GM21786 (cell line): ENCODE measurements at regions not wholly inside any gene's neighbourhood (a gene's known extent, or its start where the extent isn't known, plus 50 kb on each side); places are given as distances from the start of the nearest gene placed in this dataset.

ENCODE experiments used
- ATAC-seq: cut with Tn5 transposase; IDR thresholded peaks from one replicate; pipeline ENCODE4 v1.9.1; 2021; ENCODE audit not compliant: unreplicated experiment

DNA sequence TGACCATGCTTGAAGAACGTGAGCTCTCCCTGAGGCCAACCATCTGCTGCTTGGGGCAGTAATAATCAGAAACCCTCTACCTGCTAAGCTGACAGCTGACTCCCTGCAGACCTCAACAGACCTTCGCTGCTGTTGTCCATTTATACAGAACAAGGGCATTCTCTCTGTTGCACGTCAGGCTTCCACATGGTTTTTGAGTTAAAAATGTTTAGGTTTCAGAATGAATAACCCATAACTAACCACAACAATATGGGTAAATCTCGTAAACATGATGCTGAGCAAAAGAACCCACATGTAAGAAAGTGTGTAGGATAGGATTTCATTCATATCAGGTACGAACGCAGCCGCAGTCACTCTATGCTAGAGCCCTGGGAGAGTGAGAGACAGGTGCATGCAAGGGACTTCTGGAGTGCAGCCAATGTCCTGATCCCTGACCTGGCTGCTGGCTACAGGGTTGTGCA lies 348.5 kb downstream of the MED10 start:
- ATAC-seq = no peak

DNA sequence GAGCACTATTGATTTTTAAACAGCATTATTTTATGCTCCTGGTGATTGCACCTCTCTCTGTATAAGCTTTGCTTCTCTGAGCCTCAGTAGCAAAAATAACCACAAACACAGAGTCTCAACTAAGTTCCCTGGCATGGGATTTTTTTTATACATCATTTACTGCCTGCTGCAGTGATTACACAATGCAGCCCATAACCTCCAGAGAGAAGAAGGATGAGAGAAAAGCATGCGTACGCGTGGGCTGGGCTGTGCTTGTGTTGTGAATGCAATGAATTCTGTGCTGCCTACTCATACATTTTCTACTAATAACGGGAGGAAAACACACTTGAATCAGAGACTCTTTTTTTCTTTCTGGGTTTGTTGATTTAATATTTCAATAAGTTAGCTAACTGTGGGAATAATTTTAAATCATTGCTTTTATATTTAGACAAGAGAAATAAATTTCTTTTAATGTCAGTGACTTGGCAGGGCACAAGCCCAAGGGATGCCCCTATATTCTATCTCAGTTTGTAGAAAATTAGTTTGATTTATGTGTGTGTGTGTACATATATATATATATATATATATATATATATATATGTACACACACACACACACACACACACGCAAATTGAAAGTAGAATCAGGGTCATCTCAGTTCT lies 351.5 kb downstream of the MED10 start:
- no peak for ATAC-seq

DNA sequence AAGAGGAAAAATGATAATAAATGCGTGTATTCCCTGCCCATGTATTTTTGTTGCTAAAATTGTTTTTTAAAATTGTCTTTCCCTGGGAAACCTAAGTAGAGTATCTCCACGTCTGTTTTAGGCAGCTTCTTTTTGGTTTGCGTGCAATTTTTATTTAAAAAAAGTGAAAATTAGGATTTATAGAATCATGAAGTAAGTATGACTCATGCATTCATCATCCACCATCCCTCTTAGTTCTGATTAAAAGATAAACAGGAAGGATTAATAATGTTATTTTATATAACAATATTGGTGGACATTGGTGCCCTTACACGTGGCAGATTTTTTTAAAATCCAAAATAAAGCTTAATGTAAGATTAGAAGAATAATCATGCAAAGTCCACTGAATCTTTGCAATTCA lies 358.7 kb downstream of the MED10 start:
- ATAC-seq = no peak

- no peak for ATAC-seq
Measured at GRCh38 chr5:6013506-6013905, 364.8 kb downstream of the MED10 start.

DNA sequence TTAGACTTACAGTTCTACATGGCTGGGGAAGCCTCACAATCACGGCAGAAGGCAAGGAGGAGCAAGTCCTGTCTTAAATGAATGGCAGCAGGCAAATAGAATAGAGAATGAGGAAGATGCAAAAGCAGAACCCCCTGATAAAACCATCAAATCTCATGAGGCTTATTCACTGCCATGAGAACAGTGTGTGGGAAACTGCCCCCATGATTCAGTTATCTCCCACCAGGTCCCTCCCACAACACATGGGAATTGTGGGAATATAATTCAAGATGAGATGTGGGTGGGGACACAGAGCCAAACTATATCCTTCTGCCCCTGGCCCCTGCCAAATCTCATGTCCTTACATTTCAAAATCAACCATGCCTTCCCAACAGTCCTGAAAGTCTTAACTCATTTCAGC lies 367.1 kb downstream of the MED10 start:
- no peak for ATAC-seq

GRCh38 chr5:6006838-6007314 lies 371.5 kb downstream of the MED10 start:
- no peak for ATAC-seq

DNA sequence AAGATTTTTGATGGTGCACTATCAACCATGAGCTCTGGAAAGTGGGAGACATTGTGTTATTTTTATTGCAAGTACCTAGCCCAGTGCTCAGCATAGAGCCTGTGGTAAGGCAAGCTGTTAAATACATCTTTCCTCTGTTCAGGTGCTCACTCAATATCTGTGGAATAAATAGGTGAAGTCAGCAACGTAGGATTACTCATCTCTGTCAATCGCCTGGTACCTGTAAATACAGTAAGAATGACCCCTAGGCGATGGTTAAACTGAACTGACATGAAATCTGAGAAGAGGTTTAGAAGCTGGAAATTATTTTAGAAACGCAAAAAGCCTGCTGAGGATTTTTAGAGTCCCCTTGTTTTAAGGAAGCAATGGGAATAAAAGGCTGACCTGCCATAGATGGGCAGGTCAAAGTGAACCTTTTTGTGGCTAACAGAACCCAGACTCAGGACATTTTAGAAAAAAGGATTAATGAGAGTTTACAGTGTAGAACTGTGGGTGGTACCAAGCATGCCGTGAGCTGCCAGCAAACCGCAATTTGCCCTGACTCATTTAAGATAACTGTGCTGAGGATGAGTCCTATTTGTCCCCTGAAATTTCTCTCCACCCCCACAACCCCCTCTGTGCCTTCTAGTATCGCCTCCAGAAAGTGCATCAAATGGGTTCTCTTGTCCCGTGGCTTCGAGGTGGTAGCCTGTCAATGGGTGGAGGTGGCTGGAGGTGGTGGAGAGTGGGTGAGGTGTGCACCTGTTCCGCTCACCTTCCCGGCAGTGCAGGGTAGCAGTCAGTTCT lies 375.1 kb downstream of the MED10 start:
- no peak for ATAC-seq

GRCh38 chr5:6000867-6001266 lies 377.5 kb downstream of the MED10 start:
- no peak for ATAC-seq

DNA sequence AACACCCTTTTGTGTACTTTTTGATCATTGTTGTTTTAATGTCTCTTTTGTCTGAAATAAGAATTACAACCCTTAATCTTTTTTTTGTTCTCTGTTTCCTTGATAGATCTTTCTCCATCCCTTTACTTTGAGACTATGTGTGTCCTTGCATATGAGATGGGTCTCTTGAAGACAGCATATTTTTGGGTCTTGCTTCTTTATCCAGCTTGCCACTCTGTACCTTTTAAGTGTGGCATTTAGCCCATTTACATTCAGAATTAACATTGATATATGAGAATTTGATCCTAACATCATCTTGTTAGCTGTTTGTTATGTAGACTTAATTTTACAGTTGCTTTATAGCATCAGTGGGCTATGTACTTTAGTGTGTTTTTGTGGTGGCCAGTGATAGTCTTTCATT lies 382.5 kb downstream of the MED10 start:
- no peak for ATAC-seq

GRCh38 chr5:5986492-5987178 lies 391.7 kb downstream of the MED10 start:
- no peak for ATAC-seq

GRCh38 chr5:5985332-5985731 lies 393.0 kb downstream of the MED10 start:
- ATAC-seq = no peak

DNA sequence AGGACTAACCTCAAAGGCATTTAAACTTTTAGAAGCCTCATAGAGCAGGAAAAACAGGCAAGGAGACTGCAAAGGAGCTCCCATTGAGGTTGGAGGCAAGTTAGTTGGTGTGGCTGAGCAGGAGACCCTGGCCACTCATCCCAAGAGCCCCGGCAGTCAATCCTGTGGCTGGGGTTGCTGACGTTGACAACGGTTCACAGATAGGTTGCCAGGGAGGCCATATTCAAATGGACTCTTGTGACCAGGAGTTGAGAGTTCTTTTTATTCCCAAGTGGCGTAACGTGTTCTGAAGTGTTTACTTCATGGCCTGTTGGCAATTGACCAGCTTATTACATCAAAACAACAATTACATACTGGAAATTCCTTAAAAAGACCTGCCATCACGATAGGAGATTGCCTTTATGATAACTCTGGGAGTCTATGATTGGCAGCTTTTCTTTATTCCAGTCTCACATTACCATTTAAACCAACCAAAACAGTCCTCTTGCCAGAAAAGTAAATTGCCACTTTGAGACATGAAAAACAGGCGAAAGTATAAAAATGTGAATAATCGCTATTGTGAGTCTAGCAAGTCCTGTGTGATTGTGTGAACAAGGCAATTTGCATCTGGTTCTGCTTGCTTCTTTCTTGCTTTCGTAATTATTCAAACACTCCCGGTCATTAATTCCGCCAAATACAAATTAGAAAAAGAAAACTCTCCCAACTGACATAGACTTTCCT lies 394.9 kb downstream of the MED10 start:
- ATAC-seq = no peak

- no peak for ATAC-seq
Measured at GRCh38 chr5:5981562-5981961, 396.8 kb downstream of the MED10 start.

DNA sequence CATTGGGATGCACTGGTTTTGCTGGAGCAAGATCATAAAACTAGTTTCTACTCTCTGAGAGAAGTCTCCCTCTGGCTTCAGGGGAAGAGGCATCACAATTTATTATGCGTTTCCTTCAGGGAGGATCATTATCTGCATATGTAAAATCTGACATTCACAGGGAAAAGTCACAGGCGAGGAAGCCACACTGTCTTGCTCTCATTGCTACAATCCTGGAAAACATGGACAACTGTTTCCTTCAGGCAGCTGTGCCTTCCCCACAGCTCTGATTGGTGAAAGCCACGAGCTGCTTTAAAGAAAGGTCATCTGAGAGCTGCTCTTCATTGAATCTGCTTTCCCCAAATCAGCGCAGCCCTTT lies 397.8 kb downstream of the MED10 start:
- no peak for ATAC-seq

- ATAC-seq = no peak
Measured at GRCh38 chr5:5979761-5980537, 398.4 kb downstream of the MED10 start.

DNA sequence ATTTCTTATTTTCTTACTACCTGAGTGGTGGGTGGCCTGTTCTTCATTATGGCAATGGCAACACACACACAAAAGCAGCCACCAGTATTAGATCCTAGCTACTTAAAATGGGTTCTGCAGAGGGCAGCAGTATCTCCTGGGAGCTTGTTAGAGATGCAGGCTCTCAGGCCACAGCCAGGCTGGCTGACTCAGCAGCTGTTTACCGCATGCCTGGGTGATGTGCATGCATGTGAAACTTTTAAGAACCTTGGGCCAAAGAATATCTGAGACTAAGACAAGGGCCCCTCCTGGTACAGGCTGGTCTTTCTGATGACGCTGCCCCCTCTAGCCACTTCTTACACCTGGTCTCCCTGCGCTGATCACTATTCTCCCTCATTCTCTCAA lies 399.0 kb downstream of the MED10 start:
- no peak for ATAC-seq

DNA sequence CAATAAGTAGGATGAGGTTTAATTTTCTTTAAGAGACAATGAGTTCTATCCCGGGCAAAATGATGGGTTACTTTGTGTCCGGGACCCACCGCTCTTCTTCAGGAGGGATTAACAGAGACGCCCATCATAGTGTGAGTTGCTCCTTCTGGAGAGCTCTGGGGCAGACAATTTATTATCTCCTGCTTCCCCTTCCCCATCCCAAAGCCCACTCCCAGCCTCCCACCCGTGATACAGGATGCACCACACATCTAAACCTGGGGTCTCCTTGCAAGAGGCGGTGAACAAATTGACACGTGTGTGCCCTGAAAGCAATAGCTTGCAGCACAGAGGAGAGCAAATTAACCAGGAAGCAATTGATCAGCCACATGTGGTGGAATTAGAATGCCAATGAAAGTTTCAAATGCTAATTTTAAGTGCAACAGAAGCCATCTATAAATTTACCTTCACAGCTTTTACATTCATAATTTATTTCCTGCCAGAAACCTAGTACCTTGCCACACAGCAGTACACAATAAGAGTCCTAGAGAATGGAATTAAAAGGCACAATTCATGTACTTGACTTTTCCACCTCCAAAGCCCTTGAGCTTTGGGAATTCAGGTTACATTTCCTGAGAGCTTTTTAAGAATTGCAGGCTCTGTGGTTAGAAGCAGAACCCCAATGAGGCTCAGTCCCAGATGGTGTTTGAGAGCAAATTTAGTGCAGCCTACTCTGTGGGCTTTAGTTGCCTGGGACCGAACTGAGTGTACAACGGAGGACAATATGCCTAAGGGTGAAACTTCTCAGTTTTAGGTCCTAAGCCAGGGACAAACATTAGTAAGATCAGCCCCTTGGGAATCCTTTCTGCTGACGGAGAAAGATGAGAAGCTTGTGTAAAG lies 399.6 kb downstream of the MED10 start:
- no peak for ATAC-seq

DNA sequence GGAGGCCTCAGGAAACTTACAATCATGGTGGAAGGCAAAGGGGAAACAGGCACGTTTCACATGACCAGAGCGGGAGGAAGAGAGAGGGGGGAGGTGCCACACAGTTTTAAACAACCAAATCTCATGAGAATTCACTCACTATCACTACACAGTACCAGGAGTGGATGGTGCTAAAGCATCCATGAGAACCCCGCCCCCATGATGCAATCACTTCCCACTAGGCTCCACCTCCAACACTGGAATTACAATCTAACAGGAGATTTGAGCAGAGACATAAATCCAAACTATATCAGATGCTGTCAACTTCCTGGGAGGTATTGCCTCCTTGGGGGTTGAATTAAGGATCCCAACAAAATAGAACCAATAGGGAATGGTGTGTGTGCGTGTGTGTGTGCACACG lies 407.1 kb downstream of the MED10 start:
- no peak for ATAC-seq

GRCh38 chr5:5969942-5970483 lies 408.3 kb downstream of the MED10 start:
- ATAC-seq = no peak
